Immature natural killer cell (primary cell): ENCODE measurements at regions not wholly inside any gene's neighbourhood (a gene's known extent, or its start where the extent isn't known, plus 50 kb on each side); places are given as distances from the start of the nearest gene placed in this dataset.

ENCODE experiments used
- DNase-seq, 3 donors: peaks; one replicate each; pipeline ENCODE4 v3.0.0; 2022; ENCODE audit warnings: mixed read lengths in 1 of 3
- H3K27ac Mint-ChIP-seq, 6 donors: one replicate each; pipeline ENCODE4 v1.8.0; 2020; ENCODE audit warnings: mixed read lengths in 6 of 6, mild to moderate bottlenecking in 5 of 6, inconsistent platforms in 4 of 6, moderate library complexity in 3 of 6
- H3K27me3 Mint-ChIP-seq, 3 donors: one replicate each; pipeline ENCODE4 v1.8.0; 2020 to 2021; ENCODE audit warnings: low read depth in 3 of 3, mild to moderate bottlenecking in 3 of 3, mixed read lengths in 3 of 3, moderate library complexity in 3 of 3, inconsistent platforms in 1 of 3
- H3K36me3 Mint-ChIP-seq, 3 donors: one replicate each; pipeline ENCODE4 v1.8.0; 2020; ENCODE audit warnings: mixed read lengths in 3 of 3, inconsistent platforms in 2 of 3, mild to moderate bottlenecking in 2 of 3
- H3K4me1 Mint-ChIP-seq, 2 donors: one replicate each; pipeline ENCODE4 v1.8.0; 2020; ENCODE audit warnings: inconsistent platforms in 2 of 2, mild to moderate bottlenecking in 2 of 2, mixed read lengths in 2 of 2, moderate library complexity in 1 of 2
- H3K4me3 Mint-ChIP-seq, 5 donors: one replicate each; pipeline ENCODE4 v1.8.0; 2020; ENCODE audit warnings: mild to moderate bottlenecking in 5 of 5, mixed read lengths in 5 of 5, inconsistent platforms in 3 of 5, moderate library complexity in 3 of 5
- H3K9me3 Mint-ChIP-seq, 6 donors: one replicate each; pipeline ENCODE4 v1.8.0; 2020; ENCODE audit warnings: mild to moderate bottlenecking in 6 of 6, mixed read lengths in 6 of 6, inconsistent platforms in 4 of 6, moderate library complexity in 3 of 6

DNA sequence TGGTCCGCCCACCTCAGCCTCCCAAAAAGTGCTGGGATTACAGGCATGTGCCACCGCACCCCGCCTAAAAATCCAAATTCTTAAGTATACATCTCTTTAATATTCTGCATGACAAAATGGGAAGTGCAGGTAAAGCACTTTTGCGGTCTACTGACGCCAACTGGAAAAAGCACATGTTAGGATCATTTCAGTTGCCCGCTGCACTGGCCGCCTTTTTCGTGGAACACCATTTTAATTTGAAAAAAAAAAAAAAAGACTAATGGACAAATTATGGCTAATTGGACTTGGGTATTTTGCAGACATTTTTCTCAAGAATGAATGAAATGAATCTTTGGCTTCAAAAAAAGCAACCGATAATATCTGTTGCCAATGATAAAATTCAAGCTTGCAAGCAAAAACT lies 129.3 kb upstream of the GPC1 start:
- DNase-seq, result no peak
- Mint-ChIP-seq H3K27me3 (peaks cover 0 to 7% (median 0%) of the 10 kb centered on the region in 3 donors), H3K4me3 (no peak overlapping the region), H3K36me3 (no peaks in the 10 kb centered on the region), H3K27ac (no peak overlapping the region), H3K4me1 (no peaks in the 10 kb centered on the region), H3K9me3 (no peaks in the 10 kb centered on the region)

DNA sequence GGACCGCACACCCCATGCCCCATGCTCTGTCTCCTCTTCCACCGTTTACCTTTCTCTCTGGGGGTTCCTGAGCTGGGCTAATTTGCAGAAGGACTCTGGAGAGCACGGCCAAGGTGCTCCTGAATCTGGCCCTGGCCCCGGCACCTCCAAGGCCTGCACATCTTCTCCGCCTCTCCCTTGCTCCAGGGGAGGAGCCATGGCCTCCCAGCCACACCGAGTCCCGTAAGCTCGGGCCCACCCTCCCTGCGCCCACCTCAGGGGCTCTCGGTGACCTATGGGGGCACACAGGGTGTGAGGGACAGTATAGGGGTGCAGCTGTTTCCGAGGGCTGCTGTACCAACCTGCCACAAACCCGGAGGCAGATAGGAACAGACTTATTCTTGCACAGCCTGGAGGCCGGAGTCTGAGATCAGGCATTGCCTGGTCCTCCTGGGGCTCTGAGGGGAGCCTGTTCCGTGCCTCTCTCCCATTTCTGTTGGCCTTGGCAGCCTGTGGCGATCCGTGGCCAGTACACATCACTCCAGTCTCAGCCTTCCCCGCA lies 127.3 kb upstream of the GPC1 start:
- Mint-ChIP-seq H3K4me3 (no peak overlapping the region), H3K4me1 (no peaks in the 10 kb centered on the region), H3K36me3 (no peaks in the 10 kb centered on the region), H3K27me3 (peaks cover 0 to 4% (median 0%) of the 10 kb centered on the region in 3 donors), H3K27ac (no peak overlapping the region), H3K9me3 (no peaks in the 10 kb centered on the region)
- DNase-seq, result no peak

- peaks cover 0 to 1% (median 0%) of the 10 kb centered on the region in 3 donors for H3K27me3 Mint-ChIP-seq
- H3K27ac Mint-ChIP-seq, result no peak overlapping the region
- no peaks in the 10 kb centered on the region for H3K9me3 Mint-ChIP-seq
- no peaks in the 10 kb centered on the region for H3K36me3 Mint-ChIP-seq
- H3K4me3 Mint-ChIP-seq, result no peak overlapping the region
- H3K4me1 Mint-ChIP-seq, result no peaks in the 10 kb centered on the region
- no peak for DNase-seq
Measured at GRCh38 chr2:240309214-240309613, 126.2 kb upstream of the GPC1 start.

DNA sequence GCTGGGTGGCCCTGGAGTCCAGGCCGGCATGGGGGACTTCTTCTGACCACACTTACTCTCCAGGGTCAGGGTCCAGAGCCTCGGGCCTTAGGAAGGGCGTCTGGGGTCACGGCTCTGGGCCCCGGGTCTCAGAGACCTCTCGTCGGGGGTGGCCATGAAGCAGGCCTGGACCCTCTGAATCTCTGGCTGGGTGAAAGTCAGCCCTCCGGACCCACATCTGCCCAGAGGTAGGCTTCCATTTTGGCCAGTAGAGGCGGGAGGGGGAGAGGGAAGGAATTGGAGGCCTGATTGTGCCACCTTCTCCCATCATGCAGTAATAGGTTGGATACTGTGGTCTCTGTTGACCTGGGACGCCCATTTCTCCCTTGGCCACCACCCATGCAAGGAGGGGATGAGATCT lies 125.3 kb upstream of the GPC1 start:
- Mint-ChIP-seq H3K4me1 (no peaks in the 10 kb centered on the region), H3K4me3 (no peak overlapping the region), H3K27ac (no peak overlapping the region), H3K9me3 (no peaks in the 10 kb centered on the region), H3K27me3 (peaks cover 0 to 3% (median 0%) of the 10 kb centered on the region in 3 donors), H3K36me3 (no peaks in the 10 kb centered on the region)
- no peak for DNase-seq

GRCh38 chr2:240310645-240311044 lies 124.8 kb upstream of the GPC1 start:
- Mint-ChIP-seq H3K36me3 (no peaks in the 10 kb centered on the region), H3K27me3 (peaks cover 0 to 3% (median 0%) of the 10 kb centered on the region in 3 donors), H3K9me3 (no peaks in the 10 kb centered on the region), H3K4me1 (no peaks in the 10 kb centered on the region), H3K27ac (no peak overlapping the region), H3K4me3 (no peak overlapping the region)
- no peak for DNase-seq

DNA sequence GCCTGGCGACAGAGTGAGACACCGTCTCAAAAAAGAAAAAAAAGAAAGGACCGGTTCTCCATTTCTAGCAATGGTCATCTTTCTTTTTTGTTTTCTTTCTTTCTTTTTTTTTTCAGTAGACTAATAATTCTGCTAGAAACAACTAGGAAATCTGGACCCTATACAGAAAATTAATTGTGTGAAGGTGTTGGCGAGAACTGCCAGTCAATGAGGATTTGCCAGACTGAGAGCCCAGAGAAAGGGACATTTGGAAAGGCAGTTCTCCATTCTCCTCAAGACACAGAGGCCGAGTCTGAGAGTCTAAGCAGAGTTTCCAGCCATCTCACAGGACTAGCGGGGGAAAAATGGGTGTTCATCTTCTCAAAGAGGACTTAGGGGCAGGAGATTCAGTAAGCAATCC lies 123.6 kb upstream of the GPC1 start:
- Mint-ChIP-seq H3K36me3 (no peaks in the 10 kb centered on the region), H3K27ac (no peak overlapping the region), H3K9me3 (no peaks in the 10 kb centered on the region), H3K4me3 (no peak overlapping the region), H3K27me3 (peaks cover 0 to 3% (median 3%) of the 10 kb centered on the region in 3 donors), H3K4me1 (no peaks in the 10 kb centered on the region)
- DNase-seq, result no peak

GRCh38 chr2:240319221-240319854 lies 116.1 kb upstream of the GPC1 start:
- Mint-ChIP-seq H3K27me3 (peaks cover 4 to 8% (median 4%) of the 10 kb centered on the region in 3 donors), H3K4me1 (no peaks in the 10 kb centered on the region), H3K9me3 (no peaks in the 10 kb centered on the region), H3K36me3 (no peaks in the 10 kb centered on the region), H3K4me3 (no peak overlapping the region), H3K27ac (no peak overlapping the region)
- no peak for DNase-seq

GRCh38 chr2:240319855-240320203 lies 115.6 kb upstream of the GPC1 start:
- no peak for DNase-seq
- H3K27ac Mint-ChIP-seq, result no peak overlapping the region

DNA sequence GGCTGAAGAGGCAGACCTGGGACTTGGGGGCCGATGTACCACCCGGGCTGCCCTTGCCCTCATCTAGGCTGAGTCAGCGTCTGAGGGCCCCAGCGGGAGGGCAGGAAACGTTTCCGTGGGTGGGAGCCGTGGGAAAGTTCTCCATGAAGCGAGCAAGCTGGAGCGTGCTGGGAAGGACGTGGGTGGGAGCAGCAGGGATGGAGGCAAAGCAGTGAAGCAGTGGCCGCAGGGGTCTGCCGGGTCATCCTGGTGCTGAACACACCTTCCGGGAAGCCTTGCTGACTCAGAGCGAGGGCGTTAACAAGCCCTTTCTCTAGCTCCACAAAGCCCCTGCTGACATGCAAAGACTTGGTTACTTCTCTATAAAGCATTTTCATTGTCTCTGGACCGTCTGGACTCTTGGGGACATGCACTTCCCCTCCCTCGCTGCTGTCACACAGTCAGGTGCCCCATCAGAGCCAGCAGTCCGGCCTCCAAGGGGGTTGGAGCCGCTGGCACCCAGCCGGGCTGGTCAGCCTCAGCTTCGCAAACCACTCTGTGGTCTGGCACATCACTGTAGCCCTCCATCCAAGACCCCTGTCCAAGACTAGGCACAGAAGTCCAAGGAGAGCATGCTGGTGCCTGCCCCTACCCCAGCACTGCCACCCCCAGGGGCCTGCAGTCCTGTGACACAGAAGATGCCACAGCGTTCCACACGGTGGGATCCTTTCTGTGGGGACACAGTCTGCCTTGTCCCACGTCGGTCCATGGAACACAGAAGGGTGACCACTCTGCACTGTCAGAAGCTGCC lies 115.1 kb upstream of the GPC1 start:
- no peaks in the 10 kb centered on the region for H3K36me3 Mint-ChIP-seq
- no peak for DNase-seq

More at GRCh38 chr2:240319855-240320203, 115.6 kb upstream of the GPC1 start:
- no peak overlapping the region for H3K4me3 Mint-ChIP-seq
- no peaks in the 10 kb centered on the region for H3K36me3 Mint-ChIP-seq
- H3K9me3 Mint-ChIP-seq, result no peaks in the 10 kb centered on the region
- H3K27me3 Mint-ChIP-seq, result peaks cover 3 to 8% (median 4%) of the 10 kb centered on the region in 3 donors
- H3K4me1 Mint-ChIP-seq, result no peaks in the 10 kb centered on the region

DNA sequence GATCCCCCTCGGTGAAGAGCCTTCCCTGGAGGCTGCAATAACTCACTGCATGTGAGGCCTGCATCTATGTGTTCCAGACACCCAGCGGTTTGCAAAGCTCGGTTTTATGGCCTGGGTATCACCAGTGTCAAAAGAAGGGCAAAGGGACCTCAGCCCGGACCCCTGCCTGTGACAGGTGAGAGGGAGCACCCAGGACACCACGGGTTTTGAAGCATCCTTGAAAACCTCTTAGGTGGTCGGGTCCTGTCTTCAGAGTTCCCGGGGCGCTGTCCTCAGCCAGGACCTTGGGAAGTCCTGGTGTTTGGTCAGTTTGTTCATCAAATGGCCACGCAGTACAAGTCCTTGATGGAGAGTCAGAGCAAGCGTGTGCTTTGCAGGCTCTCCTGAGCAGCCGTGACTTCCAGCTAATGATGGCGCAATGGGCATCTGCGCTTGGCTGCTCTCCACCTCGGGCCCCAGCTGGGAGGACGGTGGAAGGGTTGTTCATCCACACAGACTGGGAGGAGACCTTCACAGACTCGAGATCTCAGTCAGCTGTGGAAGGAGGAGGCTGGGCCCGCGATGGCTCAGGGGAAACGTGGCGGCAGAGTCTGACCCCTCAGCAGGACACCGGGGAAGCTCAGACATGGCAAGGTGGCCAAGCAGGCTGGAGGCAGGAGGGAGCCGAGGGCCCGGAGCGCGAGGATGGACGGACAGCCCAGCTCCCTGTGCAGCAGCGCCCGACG lies 113.1 kb upstream of the GPC1 start:
- H3K27me3 Mint-ChIP-seq, result peaks cover under 1 to 10% (median 1%) of the 10 kb centered on the region in 3 donors
- DNase-seq, result no peak
- no peaks in the 10 kb centered on the region for H3K9me3 Mint-ChIP-seq
- no peaks in the 10 kb centered on the region for H3K4me1 Mint-ChIP-seq
- no peak overlapping the region for H3K4me3 Mint-ChIP-seq
- no peaks in the 10 kb centered on the region for H3K36me3 Mint-ChIP-seq
- H3K27ac Mint-ChIP-seq, result no peak overlapping the region

More for the DNA sequence above, 115.1 kb upstream of the GPC1 start:
- Mint-ChIP-seq H3K9me3 (no peaks in the 10 kb centered on the region), H3K4me1 (no peaks in the 10 kb centered on the region), H3K27ac (no peak overlapping the region), H3K27me3 (peaks cover 3 to 13% (median 4%) of the 10 kb centered on the region in 3 donors), H3K4me3 (no peak overlapping the region)

- peaks cover 0 to 10% (median 1%) of the 10 kb centered on the region in 3 donors for H3K27me3 Mint-ChIP-seq
- H3K27ac Mint-ChIP-seq, result no peak overlapping the region
- H3K4me3 Mint-ChIP-seq, result no peak overlapping the region
- no peaks in the 10 kb centered on the region for H3K9me3 Mint-ChIP-seq
- no peaks in the 10 kb centered on the region for H3K36me3 Mint-ChIP-seq
- no peak for DNase-seq
- no peaks in the 10 kb centered on the region for H3K4me1 Mint-ChIP-seq
Measured at GRCh38 chr2:240322991-240323390, 112.5 kb upstream of the GPC1 start.

DNA sequence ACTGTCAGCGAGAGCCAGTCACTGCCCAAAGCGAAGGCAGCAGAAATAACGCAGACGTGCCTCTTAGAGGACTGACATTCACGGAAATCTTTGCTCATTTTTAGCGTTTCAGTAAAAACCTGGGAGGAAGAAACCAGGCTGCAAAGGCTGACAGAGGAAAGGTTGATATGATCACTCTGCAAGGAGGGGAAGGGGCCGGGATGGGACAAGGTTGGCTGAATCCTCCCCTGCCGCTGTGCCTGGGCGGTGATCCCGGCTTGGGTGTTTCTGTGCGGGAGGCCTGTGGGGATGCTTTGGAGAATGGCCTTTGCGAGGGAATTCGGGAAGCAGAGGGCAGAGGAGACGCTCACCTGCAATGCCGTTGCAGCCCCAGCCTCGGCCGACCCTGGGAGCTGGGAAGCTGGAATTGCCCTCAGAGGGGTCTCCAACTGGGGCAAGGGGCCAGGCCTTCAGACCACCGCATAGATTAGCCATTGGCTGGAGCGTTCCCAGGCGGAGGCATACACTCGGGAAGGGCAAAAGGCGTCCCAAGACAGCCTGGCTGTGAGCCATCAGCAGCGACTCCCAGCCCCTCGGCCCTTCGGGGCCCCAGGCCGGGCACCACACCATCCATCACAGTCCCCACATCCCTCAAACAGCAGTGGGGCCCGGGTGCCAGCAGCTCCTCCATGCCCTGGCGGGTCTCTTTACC lies 111.7 kb upstream of the GPC1 start:
- DNase-seq, result no peak
- H3K4me1 Mint-ChIP-seq, result no peaks in the 10 kb centered on the region
- H3K27me3 Mint-ChIP-seq, result peaks cover 0 to 12% (median 1%) of the 10 kb centered on the region in 3 donors
- no peak overlapping the region for H3K4me3 Mint-ChIP-seq
- H3K27ac Mint-ChIP-seq, result no peak overlapping the region
- H3K9me3 Mint-ChIP-seq, result no peaks in the 10 kb centered on the region
- no peaks in the 10 kb centered on the region for H3K36me3 Mint-ChIP-seq

DNA sequence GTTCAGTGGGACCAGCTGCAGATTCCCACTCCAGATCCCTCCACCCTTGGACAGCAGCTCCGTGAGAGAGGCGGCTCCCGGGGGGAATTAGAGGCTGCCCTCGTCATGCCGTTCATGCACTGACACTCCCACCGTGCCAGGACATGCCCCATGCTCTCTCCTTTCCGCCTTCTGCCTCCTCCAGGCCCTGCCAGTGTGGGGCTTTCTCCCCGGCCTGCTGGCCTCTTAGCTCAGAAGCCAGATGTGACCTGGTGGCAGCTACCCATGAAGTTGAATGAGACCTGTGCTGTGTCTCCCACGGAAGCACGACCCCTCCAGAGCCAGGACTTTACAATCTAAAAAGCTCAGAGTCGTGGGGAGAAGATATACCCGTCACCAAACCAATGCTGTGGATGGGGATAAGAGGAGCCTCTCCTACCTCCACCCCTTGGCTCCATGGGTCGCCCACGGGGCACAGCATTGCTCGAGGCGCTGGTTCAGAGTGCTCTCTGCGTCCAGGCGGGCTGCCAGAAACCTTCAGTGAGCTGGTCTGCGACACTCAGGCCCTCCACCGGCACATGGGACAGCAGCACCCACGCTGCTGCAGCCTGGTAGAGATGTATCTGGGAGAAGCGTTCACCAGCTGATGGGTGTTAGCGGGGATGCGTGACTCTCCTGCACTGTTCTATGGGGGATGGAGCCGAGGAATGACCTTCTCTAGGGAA lies 111.0 kb upstream of the GPC1 start:
- Mint-ChIP-seq H3K27me3 (peaks cover 0 to 12% (median 0%) of the 10 kb centered on the region in 3 donors), H3K36me3 (no peaks in the 10 kb centered on the region), H3K4me3 (no peak overlapping the region), H3K27ac (no peak overlapping the region), H3K4me1 (no peaks in the 10 kb centered on the region), H3K9me3 (no peaks in the 10 kb centered on the region)
- DNase-seq, result no peak
